ENCODE measurements at regions not wholly inside any gene's neighbourhood (a gene's known extent, or its start where the extent isn't known, plus 50 kb on each side); places are given as distances from the start of the nearest gene placed in this dataset.

DNA sequence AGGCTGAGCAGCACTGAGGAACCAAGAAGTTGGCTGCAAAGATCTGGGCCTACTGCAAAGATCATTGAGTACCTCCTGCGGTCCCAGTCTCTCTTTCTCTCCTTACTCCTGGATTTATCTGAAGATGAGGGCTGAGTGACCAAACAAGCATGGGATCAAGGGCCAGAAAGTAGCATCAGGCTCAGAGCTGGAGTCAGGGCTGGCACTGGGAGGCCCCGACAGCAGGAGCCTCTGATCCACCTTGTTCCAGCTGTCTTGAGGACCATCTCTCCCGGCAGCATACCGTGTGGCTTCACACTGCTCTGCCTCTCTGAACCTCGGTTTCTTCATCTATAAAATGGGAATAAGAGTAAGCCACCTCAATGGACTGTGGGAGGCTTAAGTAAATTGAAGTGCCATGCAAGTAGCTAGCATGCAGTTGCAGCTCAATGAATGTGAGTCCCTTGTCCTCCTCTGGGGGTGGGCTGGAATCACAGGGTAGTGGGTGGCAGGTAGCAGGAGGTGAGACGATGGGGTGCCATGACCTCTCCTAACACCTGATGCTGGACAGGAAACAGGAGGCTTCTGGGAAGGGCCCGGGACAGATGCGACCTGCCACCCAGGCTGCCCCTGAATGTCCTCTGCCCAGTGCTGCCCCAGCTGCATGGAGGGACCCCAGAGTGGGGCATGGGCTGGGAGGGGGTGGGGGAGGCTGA, 52.5 kb upstream of the PRDM11 start:
- H3K36me3 Mint-ChIP-seq, result no peaks in the 10 kb centered on the region
- Histone ChIP-seq H3K4me1 (ENCODE audit: control insufficient read depth in 1 of 2, extremely low read depth in 1 of 2, insufficient read depth in 2 of 2, low read length in 2 of 2) (peaks cover 0 to 39% of the 10 kb centered on the region in 2 experiments), H3K27ac (ENCODE audit: low read length) (no peak overlapping the region), H3K9me3 (no peaks in the 10 kb centered on the region), H3K4me3 (ENCODE audit: control insufficient read depth in 1 of 2, extremely low read depth in 1 of 2, low read length in 1 of 2) (no peak overlapping the region), H3K36me3 (ENCODE audit: control insufficient read depth in 2 of 2, extremely low read depth in 1 of 2, insufficient read depth in 1 of 2, low read length in 1 of 2) (no peaks in the 10 kb centered on the region), H3K27me3 (replicated peaks in 1 of 2; ENCODE audit: control insufficient read depth in 2 of 2, extremely low read depth in 1 of 2, insufficient read depth in 2 of 2, low read length in 1 of 2) (peaks cover 0 to 4% of the 10 kb centered on the region in 2 experiments)
- H3K27me3 Mint-ChIP-seq, result peaks cover 3 to 4% of the 10 kb centered on the region in 2 donors
- ATAC-seq (replicated peaks in 1 of 4) (no peak), DNase-seq (no peak)
- H3K4me3 Mint-ChIP-seq, result no peak overlapping the region
- ChIA-PET CTCF (interaction anchor here (0.5 to 1.7 kb wide), 4 partner anchors 9 to 397 kb away, joined by 3 to 4 read pairs (median 4); no protein-coding TSS in a partner anchor), POLR2A (no interaction called here)
- WGBS (ENCODE audit: insufficient coverage), result 79% methylated on average over 3 of the region's 8 CpGs
- H3K27ac Mint-ChIP-seq, result peak overlapping the region; percentile 50 to 65
- H3K9me3 Mint-ChIP-seq, result no peaks in the 10 kb centered on the region
- peaks cover 19 to 37% (median 34%) of the 10 kb centered on the region in 3 donors for H3K4me1 Mint-ChIP-seq

- no peak overlapping the region for H3K27ac Mint-ChIP-seq
Measured at GRCh38 chr11:45094958-45095690, 51.3 kb upstream of the PRDM11 start.

DNA sequence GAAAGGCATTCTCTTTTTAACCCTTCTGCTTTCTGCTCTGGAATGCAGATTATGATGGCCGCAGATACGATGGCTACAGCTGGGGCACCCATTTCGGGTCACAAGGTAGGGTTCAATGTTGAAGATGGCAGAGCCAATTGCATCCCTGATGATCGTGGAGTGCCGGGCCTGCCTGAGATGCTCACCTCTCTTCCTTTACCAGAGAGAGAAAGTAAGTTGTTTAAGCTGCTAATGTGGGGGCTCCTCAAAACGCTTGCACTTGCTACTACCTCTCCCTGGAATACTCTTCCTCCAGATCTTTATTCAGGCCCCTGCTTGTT, 50.8 kb upstream of the PRDM11 start:
- peaks cover 0 to 39% of the 10 kb centered on the region in 2 experiments for H3K4me1 ChIP-seq (ENCODE audit: control insufficient read depth in 1 of 2, extremely low read depth in 1 of 2, insufficient read depth in 2 of 2, low read length in 2 of 2)
- DNase-seq, result no peak
- Mint-ChIP-seq H3K4me1 (peaks cover 17 to 38% (median 26%) of the 10 kb centered on the region in 3 donors), H3K36me3 (no peaks in the 10 kb centered on the region), H3K9me3 (no peaks in the 10 kb centered on the region), H3K27ac (no peak overlapping the region), H3K27me3 (peaks cover 3 to 4% of the 10 kb centered on the region in 2 donors), H3K4me3 (no peak overlapping the region)
- WGBS (ENCODE audit: insufficient coverage), result 100% methylated on average over 2 of the region's 6 CpGs
- peaks cover 0 to 4% of the 10 kb centered on the region in 2 experiments for H3K27me3 ChIP-seq (replicated peaks in 1 of 2; ENCODE audit: control insufficient read depth in 2 of 2, extremely low read depth in 1 of 2, insufficient read depth in 2 of 2, low read length in 1 of 2)
- no peak for ATAC-seq (replicated peaks in 1 of 4)
- ChIA-PET POLR2A (no interaction called here), CTCF (no interaction called here)
- no peaks in the 10 kb centered on the region for H3K36me3 ChIP-seq (ENCODE audit: control insufficient read depth in 2 of 2, extremely low read depth in 1 of 2, insufficient read depth in 1 of 2, low read length in 1 of 2)
- no peak overlapping the region for H3K27ac ChIP-seq (ENCODE audit: low read length)
- no peaks in the 10 kb centered on the region for H3K9me3 ChIP-seq
- H3K4me3 ChIP-seq (ENCODE audit: control insufficient read depth in 1 of 2, extremely low read depth in 1 of 2, low read length in 1 of 2), result no peak overlapping the region

More at GRCh38 chr11:45094958-45095690, 51.3 kb upstream of the PRDM11 start:
- Histone ChIP-seq H3K27ac (ENCODE audit: low read length) (no peak overlapping the region), H3K4me1 (ENCODE audit: control insufficient read depth in 1 of 2, extremely low read depth in 1 of 2, insufficient read depth in 2 of 2, low read length in 2 of 2) (peaks cover 0 to 39% of the 10 kb centered on the region in 2 experiments), H3K9me3 (no peaks in the 10 kb centered on the region), H3K36me3 (ENCODE audit: control insufficient read depth in 2 of 2, extremely low read depth in 1 of 2, insufficient read depth in 1 of 2, low read length in 1 of 2) (no peaks in the 10 kb centered on the region), H3K27me3 (replicated peaks in 1 of 2; ENCODE audit: control insufficient read depth in 2 of 2, extremely low read depth in 1 of 2, insufficient read depth in 2 of 2, low read length in 1 of 2) (peaks cover 0 to 4% of the 10 kb centered on the region in 2 experiments), H3K4me3 (ENCODE audit: control insufficient read depth in 1 of 2, extremely low read depth in 1 of 2, low read length in 1 of 2) (no peak overlapping the region)
- no peak overlapping the region for H3K4me3 Mint-ChIP-seq
- POLR2A ChIA-PET, result no interaction called here
- H3K9me3 Mint-ChIP-seq, result no peaks in the 10 kb centered on the region
- WGBS (ENCODE audit: insufficient coverage), result 88% methylated on average over 9 of the region's 10 CpGs
- no peaks in the 10 kb centered on the region for H3K36me3 Mint-ChIP-seq
- DNase-seq (no peak), ATAC-seq (replicated peaks in 1 of 4) (no peak)
- H3K4me1 Mint-ChIP-seq, result peaks cover 17 to 38% (median 30%) of the 10 kb centered on the region in 3 donors
- CTCF ChIA-PET, result interaction anchor here (0.6 to 0.8 kb wide), 4 partner anchors 135 to 1043 kb away, joined by 3 to 4 read pairs (median 3); no protein-coding TSS in a partner anchor
- H3K27me3 Mint-ChIP-seq, result peaks cover 3 to 4% of the 10 kb centered on the region in 2 donors

DNA sequence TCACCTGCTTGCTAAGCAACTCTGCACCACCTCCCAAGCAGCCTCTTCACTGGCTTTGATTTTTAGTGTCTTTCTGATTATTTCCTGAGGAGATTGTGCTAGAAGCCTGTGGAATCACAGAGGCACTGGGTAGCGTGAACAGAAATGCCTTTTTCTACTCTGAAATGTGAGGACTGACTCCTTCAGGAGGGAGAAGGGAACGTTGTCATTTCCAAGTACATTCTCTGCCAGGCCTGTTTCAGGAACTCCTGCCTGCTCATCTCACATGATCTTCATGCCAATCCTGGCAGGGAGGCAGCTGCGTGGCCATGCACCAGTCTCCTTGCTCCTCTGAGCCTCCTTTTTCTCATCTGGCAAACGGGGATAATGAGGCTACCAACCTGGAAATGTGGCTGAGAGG, 49.8 kb upstream of the PRDM11 start:
- no peak overlapping the region for H3K4me3 Mint-ChIP-seq
- no peaks in the 10 kb centered on the region for H3K36me3 Mint-ChIP-seq
- peaks cover 14 to 42% (median 22%) of the 10 kb centered on the region in 3 donors for H3K4me1 Mint-ChIP-seq
- 83% methylated on average over 1 of the region's 4 CpGs for WGBS (ENCODE audit: insufficient coverage)
- H3K9me3 Mint-ChIP-seq, result no peaks in the 10 kb centered on the region
- DNase-seq (no peak), ATAC-seq (replicated peaks in 1 of 4) (no peak)
- peaks cover 0 to 37% of the 10 kb centered on the region in 2 experiments for H3K4me1 ChIP-seq (ENCODE audit: control insufficient read depth in 1 of 2, extremely low read depth in 1 of 2, insufficient read depth in 2 of 2, low read length in 2 of 2)
- peaks cover 3 to 4% of the 10 kb centered on the region in 2 donors for H3K27me3 Mint-ChIP-seq
- POLR2A ChIA-PET, result no interaction called here
- H3K36me3 ChIP-seq (ENCODE audit: control insufficient read depth in 2 of 2, extremely low read depth in 1 of 2, insufficient read depth in 1 of 2, low read length in 1 of 2), result no peaks in the 10 kb centered on the region
- H3K4me3 ChIP-seq (ENCODE audit: control insufficient read depth in 1 of 2, extremely low read depth in 1 of 2, low read length in 1 of 2), result no peak overlapping the region
- peaks cover 0 to 4% of the 10 kb centered on the region in 2 experiments for H3K27me3 ChIP-seq (replicated peaks in 1 of 2; ENCODE audit: control insufficient read depth in 2 of 2, extremely low read depth in 1 of 2, insufficient read depth in 2 of 2, low read length in 1 of 2)
- no peak overlapping the region for H3K27ac ChIP-seq (ENCODE audit: low read length)
- no peaks in the 10 kb centered on the region for H3K9me3 ChIP-seq
- CTCF ChIA-PET, result interaction anchor here in 1 of 2 donors (1.3 kb wide), 1 partner anchor 39 kb away, joined by 3 read pairs; no protein-coding TSS in a partner anchor
- no peak overlapping the region for H3K27ac Mint-ChIP-seq

Measured in T-cell (primary cell).